CD4-positive, alpha-beta T cell (primary cell): ENCODE measurements at regions not wholly inside any gene's neighbourhood (a gene's known extent, or its start where the extent isn't known, plus 50 kb on each side); places are given as distances from the start of the nearest gene placed in this dataset.
"Not testable (repeated sequence)": the region's sequence is repeated elsewhere in the genome, so short reads cannot be mapped to it uniquely, and the experiment has no call there.

Experiments
- ATAC-seq: fragments of 200-7000 bp; cut with Tn5 transposase; one replicate; pipeline ENCODE4 v1.10.0; 2022; ENCODE audit warnings: mild to moderate bottlenecking; ENCODE audit not compliant: poor library complexity
- CTCF ChIA-PET: fragments of 350-600 bp; sonication (Branson Sonifier 250); formaldehyde crosslinking; loops from one replicate; lab custom pipeline; 2021; ENCODE audit warnings: antibody characterized with exemption, inconsistent platforms; lab: Charles Lee
- POLR2A ChIA-PET: fragments of 350-600 bp; sonication (Branson Sonifier 250); formaldehyde crosslinking; loops from one replicate; lab custom pipeline; 2021; ENCODE audit warnings: antibody characterized with exemption, inconsistent platforms; lab: Charles Lee
- DNase-seq, 14 experiments: peaks; one replicate each; pipeline ENCODE4 v3.0.0-alpha.2; 2013 to 2020; ENCODE audit warnings: mixed read lengths in 2 of 14
- H3K27ac ChIP-seq, 2 donors: one replicate each; pipeline versions ENCODE4 v1.5.1 to v1.7.0; 2013; ENCODE audit warnings: low read length in 2 of 2, low read depth in 1 of 2, mild to moderate bottlenecking in 1 of 2
- H3K27me3 ChIP-seq, 2 experiments: 1 replicate in 1 of 2; 2 replicates in 1 of 2; pipeline versions ENCODE4 v1.6.1 to v1.7.0; 2013; ENCODE audit warnings: low read length in 2 of 2, control low read depth in 1 of 2, mild to moderate bottlenecking in 1 of 2, moderate library complexity in 1 of 2; ENCODE audit not compliant: insufficient read depth in 2 of 2, control insufficient read depth in 1 of 2
- H3K36me3 ChIP-seq: one replicate; pipeline ENCODE4 v1.6.1; 2013; ENCODE audit warnings: low read length, control low read depth; ENCODE audit not compliant: insufficient read depth
- H3K4me1 ChIP-seq: one replicate; pipeline ENCODE4 v1.6.1; 2013; ENCODE audit warnings: low read length, control low read depth; ENCODE audit not compliant: insufficient read depth
- H3K4me3 ChIP-seq: one replicate; pipeline ENCODE4 v1.5.1; 2013; ENCODE audit warnings: mild to moderate bottlenecking, low read length, moderate library complexity
- H3K9me3 ChIP-seq, 2 experiments: 1 replicate in 1 of 2; 2 replicates in 1 of 2; pipeline versions ENCODE4 v1.6.1 to v1.7.0; 2013; ENCODE audit warnings: low read length in 2 of 2, mild to moderate bottlenecking in 2 of 2, control low read depth in 1 of 2, moderate library complexity in 1 of 2; ENCODE audit not compliant: control insufficient read depth in 1 of 2, insufficient read depth in 1 of 2
- H3K27ac Mint-ChIP-seq: one replicate; pipeline ENCODE4 v1.8.0; 2020; ENCODE audit warnings: mixed read lengths
- H3K27me3 Mint-ChIP-seq: one replicate; pipeline ENCODE4 v1.8.0; 2021; ENCODE audit warnings: mixed read lengths
- H3K36me3 Mint-ChIP-seq: one replicate; pipeline ENCODE4 v1.8.0; 2021; ENCODE audit warnings: low read depth, mixed read lengths
- H3K4me1 Mint-ChIP-seq: one replicate; pipeline ENCODE4 v1.8.0; 2021; ENCODE audit warnings: low read depth, mixed read lengths
- H3K4me3 Mint-ChIP-seq: one replicate; pipeline ENCODE4 v1.8.0; 2020; ENCODE audit warnings: mild to moderate bottlenecking, mixed read lengths
- H3K9me3 Mint-ChIP-seq: one replicate; pipeline ENCODE4 v1.8.0; 2020; ENCODE audit warnings: mixed read lengths
- CTCF ChIP-seq: fragments of 200-600 bp; IDR thresholded peaks from one replicate; pipeline ENCODE4 v1.8.0; 2022; ENCODE audit warnings: antibody characterized with exemption, mild to moderate bottlenecking
- intact Hi-C, 2 experiments: fragments of 100-400 bp; cut with DNase I in 1 of 2; cut with micrococcal nuclease in 1 of 2; formaldehyde crosslinking; loops; one replicate each; pipeline versions ENCODE4 v1.15.1 to v1.9.0; 2023 to 2025; cut with DNase I, micrococcal nuclease

DNA sequence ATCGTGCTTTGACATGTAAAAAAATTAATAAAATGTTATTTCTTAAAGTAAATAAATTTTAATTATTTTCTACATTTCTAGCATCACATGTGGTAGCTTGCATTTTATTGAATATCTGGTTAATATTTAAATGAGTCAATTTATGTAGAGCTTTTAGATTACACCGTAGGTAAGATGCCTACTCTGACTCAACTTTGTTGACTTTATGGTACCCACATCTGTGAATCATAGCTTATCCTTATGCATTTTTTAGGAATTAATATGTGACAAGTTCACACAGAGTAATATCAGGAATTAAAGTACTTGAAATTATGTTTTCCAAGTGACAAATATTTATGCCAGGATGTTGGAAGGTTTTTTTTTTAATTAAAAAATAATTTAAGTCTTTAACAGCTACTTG lies 120.7 kb downstream of the LEPR start:
- H3K9me3 ChIP-seq = no peaks in the 10 kb centered on the region
- no peak for ATAC-seq
- no peaks in the 10 kb centered on the region for H3K4me1 Mint-ChIP-seq
- H3K9me3 Mint-ChIP-seq = peaks cover 3% of the 10 kb centered on the region
- ChIA-PET CTCF (no interaction called here), POLR2A (no interaction called here)
- H3K36me3 Mint-ChIP-seq = no peaks in the 10 kb centered on the region
- no peak overlapping the region for H3K4me3 ChIP-seq
- intact Hi-C loops = no loop called here
- no peak overlapping the region for H3K4me3 Mint-ChIP-seq
- no peaks in the 10 kb centered on the region for H3K4me1 ChIP-seq
- no peaks in the 10 kb centered on the region for H3K27me3 ChIP-seq
- no peak overlapping the region for H3K27ac ChIP-seq
- TF ChIP-seq CTCF = no peak
- H3K27me3 Mint-ChIP-seq = no peaks in the 10 kb centered on the region
- no peaks in the 10 kb centered on the region for H3K36me3 ChIP-seq
- no peak overlapping the region for H3K27ac Mint-ChIP-seq
- no peak for DNase-seq

DNA sequence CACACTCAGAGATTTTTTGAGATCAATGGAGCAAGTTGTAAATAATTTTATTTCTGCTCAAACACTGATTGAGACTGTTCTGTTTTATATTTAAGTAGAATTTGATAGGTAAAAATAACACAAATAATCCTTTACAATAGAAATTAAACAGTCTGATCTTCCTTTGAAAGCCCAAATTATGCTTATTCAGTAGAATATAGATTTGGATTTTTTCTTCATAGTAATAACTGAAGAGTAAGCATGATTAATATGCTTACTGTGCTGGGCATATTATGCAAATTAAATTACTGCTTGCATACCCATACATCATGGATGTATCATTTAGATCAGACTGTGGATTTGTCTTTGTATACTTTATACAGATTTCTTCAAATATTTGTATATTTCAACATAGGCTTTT lies 121.4 kb downstream of the LEPR start:
- Mint-ChIP-seq H3K4me1 (no peaks in the 10 kb centered on the region), H3K4me3 (no peak overlapping the region), H3K36me3 (no peaks in the 10 kb centered on the region), H3K27me3 (no peaks in the 10 kb centered on the region), H3K27ac (no peak overlapping the region), H3K9me3 (peaks cover 3% of the 10 kb centered on the region)
- DNase-seq = no peak
- H3K9me3 ChIP-seq = no peaks in the 10 kb centered on the region
- CTCF ChIA-PET = no interaction called here
- no peak overlapping the region for H3K27ac ChIP-seq
- TF ChIP-seq CTCF = no peak
- H3K27me3 ChIP-seq = no peaks in the 10 kb centered on the region
- no peaks in the 10 kb centered on the region for H3K36me3 ChIP-seq
- intact Hi-C loops = no loop called here
- ATAC-seq = no peak
- no peaks in the 10 kb centered on the region for H3K4me1 ChIP-seq
- H3K4me3 ChIP-seq = no peak overlapping the region
- POLR2A ChIA-PET = no interaction called here

- intact Hi-C loops, H3K4me1 Mint-ChIP-seq, DNase-seq, H3K27me3 ChIP-seq, POLR2A ChIA-PET, H3K27me3 Mint-ChIP-seq, ATAC-seq, H3K9me3 ChIP-seq, H3K4me3 ChIP-seq, H3K27ac ChIP-seq, H3K9me3 Mint-ChIP-seq, H3K4me1 ChIP-seq, H3K27ac Mint-ChIP-seq, CTCF ChIA-PET, H3K36me3 Mint-ChIP-seq, H3K4me3 Mint-ChIP-seq, H3K36me3 ChIP-seq: not testable (repeated sequence)
Measured at GRCh38 chr1:65542592-65542991, 122.1 kb downstream of the LEPR start.

- POLR2A ChIA-PET, H3K4me3 ChIP-seq, H3K27me3 Mint-ChIP-seq, CTCF ChIA-PET, H3K4me1 Mint-ChIP-seq, H3K27ac Mint-ChIP-seq, ATAC-seq, H3K36me3 ChIP-seq, H3K4me1 ChIP-seq, H3K27ac ChIP-seq, H3K4me3 Mint-ChIP-seq, intact Hi-C loops, H3K27me3 ChIP-seq, DNase-seq: not testable (repeated sequence)
- H3K36me3 Mint-ChIP-seq = peaks cover 26% of the 10 kb centered on the region
- peaks cover 17% of the 10 kb centered on the region for H3K9me3 Mint-ChIP-seq
- H3K9me3 ChIP-seq = peaks cover 0 to 19% of the 10 kb centered on the region in 2 experiments
Measured at GRCh38 chr1:65550306-65551010, 130.0 kb downstream of the LEPR start.

GRCh38 chr1:65552484-65552883 lies 132.0 kb downstream of the LEPR start:
- intact Hi-C loops, H3K4me1 ChIP-seq, H3K4me3 Mint-ChIP-seq, H3K27ac ChIP-seq, H3K4me3 ChIP-seq, CTCF ChIA-PET, H3K4me1 Mint-ChIP-seq, ATAC-seq, DNase-seq, H3K27ac Mint-ChIP-seq, H3K27me3 Mint-ChIP-seq, H3K27me3 ChIP-seq, H3K36me3 ChIP-seq, POLR2A ChIA-PET: not testable (repeated sequence)
- Mint-ChIP-seq H3K9me3 (peaks cover 22% of the 10 kb centered on the region), H3K36me3 (peaks cover 26% of the 10 kb centered on the region)
- H3K9me3 ChIP-seq = peaks cover 0 to 21% of the 10 kb centered on the region in 2 experiments

DNA sequence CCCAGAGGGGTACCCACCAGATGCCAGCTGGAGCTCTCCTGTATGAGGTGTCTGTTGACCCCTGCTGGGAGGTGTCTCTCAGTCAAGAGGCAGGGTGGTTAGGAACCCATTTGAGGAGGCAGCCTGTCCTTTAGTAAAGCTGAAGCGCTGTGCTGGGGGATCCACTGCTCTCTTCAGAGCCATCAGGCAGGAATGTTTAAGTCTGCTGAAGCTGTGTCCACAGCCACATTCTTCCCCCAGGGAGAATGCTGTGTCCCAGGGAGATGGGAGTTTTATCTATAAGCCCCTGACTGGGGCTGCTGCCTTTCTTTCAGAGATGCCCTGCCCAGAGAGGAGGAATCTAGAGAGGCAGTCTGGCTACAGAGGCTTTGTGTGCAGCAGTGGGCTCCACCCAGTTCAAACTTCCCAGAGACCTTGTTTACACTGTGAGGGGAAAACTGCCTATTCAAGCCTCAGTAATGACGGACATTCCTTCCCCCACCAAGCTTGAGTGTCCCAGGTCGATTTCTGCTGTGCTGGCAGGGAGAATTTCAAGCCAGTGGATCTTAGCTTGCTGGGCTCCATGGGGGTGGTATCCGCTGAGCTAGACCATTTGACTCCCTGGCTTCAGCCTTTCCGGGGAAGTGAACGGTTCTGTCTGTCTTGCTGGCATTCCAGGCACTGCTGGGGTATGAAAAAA lies 133.8 kb downstream of the LEPR start:
- DNase-seq, H3K27ac Mint-ChIP-seq, H3K4me3 Mint-ChIP-seq, H3K4me1 ChIP-seq, ATAC-seq, H3K27ac ChIP-seq, H3K4me1 Mint-ChIP-seq, H3K36me3 ChIP-seq, intact Hi-C loops, POLR2A ChIA-PET, H3K4me3 ChIP-seq, CTCF ChIA-PET, H3K27me3 Mint-ChIP-seq, H3K27me3 ChIP-seq: not testable (repeated sequence)
- Mint-ChIP-seq H3K36me3 (peaks cover 26% of the 10 kb centered on the region), H3K9me3 (peaks cover 24% of the 10 kb centered on the region)
- H3K9me3 ChIP-seq = peaks cover 0 to 22% of the 10 kb centered on the region in 2 experiments
